ENCODE measurements at regions not wholly inside any gene's neighbourhood (a gene's known extent, or its start where the extent isn't known, plus 50 kb on each side); places are given as distances from the start of the nearest gene placed in this dataset.

- Histone ChIP-seq H3K79me2 (ENCODE audit: control insufficient read depth, insufficient read depth, low read length, poor library complexity) (no peaks in the 10 kb centered on the region), H3K36me3 (ENCODE audit: control insufficient read depth in 1 of 2, insufficient read depth in 2 of 2, low read length in 2 of 2) (no peaks in the 10 kb centered on the region), H3K27ac (ENCODE audit: low read depth, low read length) (no peak overlapping the region), H4K91ac (ENCODE audit: low read depth, low read length) (no peak overlapping the region), H3K9me3 (ENCODE audit: insufficient read depth, low read depth, low read length) (no peaks in the 10 kb centered on the region), H2BK120ac (ENCODE audit: insufficient read depth, low read length, poor library complexity) (no peak overlapping the region), H4K8ac (ENCODE audit: low read depth, low read length) (no peak overlapping the region), H3K18ac (ENCODE audit: low read length) (no peak overlapping the region), H3K14ac (ENCODE audit: low read length) (no peak overlapping the region), H3K9ac (ENCODE audit: low read length) (no peak overlapping the region), H2AFZ (ENCODE audit: insufficient read depth, low read length, poor library complexity) (no peak overlapping the region), H4K12ac (ENCODE audit: low read depth, low read length) (no peak overlapping the region), H3K27me3 (ENCODE audit: insufficient read depth, low read length) (no peaks in the 10 kb centered on the region), H2BK12ac (ENCODE audit: low read length) (no peak overlapping the region), H3K79me1 (ENCODE audit: low read length) (no peaks in the 10 kb centered on the region), H3K4me3 (ENCODE audit: low read depth, low read length) (no peak overlapping the region), H2BK5ac (ENCODE audit: low read depth, low read length, poor library complexity) (no peak overlapping the region), H3K23ac (ENCODE audit: low read length) (no peak overlapping the region), H3K4me1 (ENCODE audit: control insufficient read depth in 1 of 2, insufficient read depth in 2 of 2, low read length in 2 of 2) (no peaks in the 10 kb centered on the region), H3K4me2 (ENCODE audit: low read length) (no peak overlapping the region), H2AK5ac (ENCODE audit: low read length) (no peak overlapping the region), H3K4ac (ENCODE audit: low read depth, low read length) (no peak overlapping the region)
- no peak for DNase-seq
- WGBS (ENCODE audit: extremely low coverage, insufficient coverage, insufficient read length): no CpG with 5 or more reads among the region's 2 CpGs
These were observed 544.3 kb downstream of the KCNT2 start for GRCh38 chr1:196063952-196064351.

- Histone ChIP-seq H2AFZ (ENCODE audit: insufficient read depth, low read length, poor library complexity) (no peak overlapping the region), H3K4me3 (ENCODE audit: low read depth, low read length) (no peak overlapping the region), H2AK5ac (ENCODE audit: low read length) (no peak overlapping the region), H3K23ac (ENCODE audit: low read length) (no peak overlapping the region), H3K4ac (ENCODE audit: low read depth, low read length) (no peak overlapping the region), H3K18ac (ENCODE audit: low read length) (no peak overlapping the region), H3K4me2 (ENCODE audit: low read length) (no peak overlapping the region), H2BK12ac (ENCODE audit: low read length) (no peak overlapping the region), H2BK120ac (ENCODE audit: insufficient read depth, low read length, poor library complexity) (no peak overlapping the region), H3K9ac (ENCODE audit: low read length) (no peak overlapping the region), H3K4me1 (ENCODE audit: control insufficient read depth in 1 of 2, insufficient read depth in 2 of 2, low read length in 2 of 2) (no peaks in the 10 kb centered on the region), H3K79me1 (ENCODE audit: low read length) (no peaks in the 10 kb centered on the region), H4K8ac (ENCODE audit: low read depth, low read length) (no peak overlapping the region), H4K91ac (ENCODE audit: low read depth, low read length) (no peak overlapping the region), H3K27ac (ENCODE audit: low read depth, low read length) (no peak overlapping the region), H3K36me3 (ENCODE audit: control insufficient read depth in 1 of 2, insufficient read depth in 2 of 2, low read length in 2 of 2) (no peaks in the 10 kb centered on the region), H4K12ac (ENCODE audit: low read depth, low read length) (no peak overlapping the region), H3K79me2 (ENCODE audit: control insufficient read depth, insufficient read depth, low read length, poor library complexity) (no peaks in the 10 kb centered on the region), H3K27me3 (ENCODE audit: insufficient read depth, low read length) (no peaks in the 10 kb centered on the region), H2BK5ac (ENCODE audit: low read depth, low read length, poor library complexity) (no peak overlapping the region), H3K14ac (ENCODE audit: low read length) (no peak overlapping the region), H3K9me3 (ENCODE audit: insufficient read depth, low read depth, low read length) (no peaks in the 10 kb centered on the region)
- no CpG with 5 or more reads among the region's 3 CpGs for WGBS (ENCODE audit: extremely low coverage, insufficient coverage, insufficient read length)
- no peak for DNase-seq
These were observed 544.9 kb downstream of the KCNT2 start for GRCh38 chr1:196063294-196063693.

- no peak overlapping the region for H4K91ac ChIP-seq (ENCODE audit: low read depth, low read length)
- H3K18ac ChIP-seq (ENCODE audit: low read length): no peak overlapping the region
- no peak overlapping the region for H4K12ac ChIP-seq (ENCODE audit: low read depth, low read length)
- no peak for DNase-seq
- H2AK5ac ChIP-seq (ENCODE audit: low read length): no peak overlapping the region
- H3K79me1 ChIP-seq (ENCODE audit: low read length): no peaks in the 10 kb centered on the region
- no peak overlapping the region for H3K23ac ChIP-seq (ENCODE audit: low read length)
- H2AFZ ChIP-seq (ENCODE audit: insufficient read depth, low read length, poor library complexity): no peak overlapping the region
- no peak overlapping the region for H3K4me2 ChIP-seq (ENCODE audit: low read length)
- H3K9ac ChIP-seq (ENCODE audit: low read length): no peak overlapping the region
- no peak overlapping the region for H3K27ac ChIP-seq (ENCODE audit: low read depth, low read length)
- H3K36me3 ChIP-seq (ENCODE audit: control insufficient read depth in 1 of 2, insufficient read depth in 2 of 2, low read length in 2 of 2): no peaks in the 10 kb centered on the region
- no peak overlapping the region for H3K14ac ChIP-seq (ENCODE audit: low read length)
- H4K8ac ChIP-seq (ENCODE audit: low read depth, low read length): no peak overlapping the region
- no peaks in the 10 kb centered on the region for H3K4me1 ChIP-seq (ENCODE audit: control insufficient read depth in 1 of 2, insufficient read depth in 2 of 2, low read length in 2 of 2)
- H3K9me3 ChIP-seq (ENCODE audit: insufficient read depth, low read depth, low read length): no peaks in the 10 kb centered on the region
- H3K79me2 ChIP-seq (ENCODE audit: control insufficient read depth, insufficient read depth, low read length, poor library complexity): no peaks in the 10 kb centered on the region
- H3K4me3 ChIP-seq (ENCODE audit: low read depth, low read length): no peak overlapping the region
- no peak overlapping the region for H2BK5ac ChIP-seq (ENCODE audit: low read depth, low read length, poor library complexity)
- H3K27me3 ChIP-seq (ENCODE audit: insufficient read depth, low read length): no peaks in the 10 kb centered on the region
- no peak overlapping the region for H3K4ac ChIP-seq (ENCODE audit: low read depth, low read length)
- H2BK120ac ChIP-seq (ENCODE audit: insufficient read depth, low read length, poor library complexity): no peak overlapping the region
- no peak overlapping the region for H2BK12ac ChIP-seq (ENCODE audit: low read length)
These were observed 547.7 kb downstream of the KCNT2 start for GRCh38 chr1:196060539-196060938.

GRCh38 chr1:196059210-196059609, 549.0 kb downstream of the KCNT2 start:
- no peaks in the 10 kb centered on the region for H3K9me3 ChIP-seq (ENCODE audit: insufficient read depth, low read depth, low read length)
- H3K36me3 ChIP-seq (ENCODE audit: control insufficient read depth in 1 of 2, insufficient read depth in 2 of 2, low read length in 2 of 2): no peaks in the 10 kb centered on the region
- no peak overlapping the region for H3K27ac ChIP-seq (ENCODE audit: low read depth, low read length)
- H3K4ac ChIP-seq (ENCODE audit: low read depth, low read length): no peak overlapping the region
- no peak overlapping the region for H3K4me3 ChIP-seq (ENCODE audit: low read depth, low read length)
- no peaks in the 10 kb centered on the region for H3K79me2 ChIP-seq (ENCODE audit: control insufficient read depth, insufficient read depth, low read length, poor library complexity)
- H3K4me2 ChIP-seq (ENCODE audit: low read length): no peak overlapping the region
- no peak overlapping the region for H3K23ac ChIP-seq (ENCODE audit: low read length)
- no peaks in the 10 kb centered on the region for H3K27me3 ChIP-seq (ENCODE audit: insufficient read depth, low read length)
- no peak overlapping the region for H2AFZ ChIP-seq (ENCODE audit: insufficient read depth, low read length, poor library complexity)
- no peak overlapping the region for H3K18ac ChIP-seq (ENCODE audit: low read length)
- no peak for DNase-seq
- no peak overlapping the region for H2BK120ac ChIP-seq (ENCODE audit: insufficient read depth, low read length, poor library complexity)
- H2BK5ac ChIP-seq (ENCODE audit: low read depth, low read length, poor library complexity): no peak overlapping the region
- H3K9ac ChIP-seq (ENCODE audit: low read length): no peak overlapping the region
- H2AK5ac ChIP-seq (ENCODE audit: low read length): no peak overlapping the region
- no peak overlapping the region for H4K91ac ChIP-seq (ENCODE audit: low read depth, low read length)
- H2BK12ac ChIP-seq (ENCODE audit: low read length): no peak overlapping the region
- no peak overlapping the region for H4K8ac ChIP-seq (ENCODE audit: low read depth, low read length)
- no peaks in the 10 kb centered on the region for H3K79me1 ChIP-seq (ENCODE audit: low read length)
- H4K12ac ChIP-seq (ENCODE audit: low read depth, low read length): no peak overlapping the region
- H3K14ac ChIP-seq (ENCODE audit: low read length): no peak overlapping the region
- H3K4me1 ChIP-seq (ENCODE audit: control insufficient read depth in 1 of 2, insufficient read depth in 2 of 2, low read length in 2 of 2): no peaks in the 10 kb centered on the region

GRCh38 chr1:196056966-196057365, 551.3 kb downstream of the KCNT2 start:
- H3K14ac ChIP-seq (ENCODE audit: low read length): no peak overlapping the region
- no peak for DNase-seq
- no peaks in the 10 kb centered on the region for H3K79me1 ChIP-seq (ENCODE audit: low read length)
- H3K4me1 ChIP-seq (ENCODE audit: control insufficient read depth in 1 of 2, insufficient read depth in 2 of 2, low read length in 2 of 2): no peaks in the 10 kb centered on the region
- no peak overlapping the region for H2AK5ac ChIP-seq (ENCODE audit: low read length)
- no peak overlapping the region for H2AFZ ChIP-seq (ENCODE audit: insufficient read depth, low read length, poor library complexity)
- H3K4me2 ChIP-seq (ENCODE audit: low read length): no peak overlapping the region
- no peak overlapping the region for H3K27ac ChIP-seq (ENCODE audit: low read depth, low read length)
- no peaks in the 10 kb centered on the region for H3K36me3 ChIP-seq (ENCODE audit: control insufficient read depth in 1 of 2, insufficient read depth in 2 of 2, low read length in 2 of 2)
- H4K91ac ChIP-seq (ENCODE audit: low read depth, low read length): no peak overlapping the region
- H3K9ac ChIP-seq (ENCODE audit: low read length): no peak overlapping the region
- no peak overlapping the region for H2BK120ac ChIP-seq (ENCODE audit: insufficient read depth, low read length, poor library complexity)
- no CpG with 5 or more reads among the region's 4 CpGs for WGBS (ENCODE audit: extremely low coverage, insufficient coverage, insufficient read length)
- H2BK12ac ChIP-seq (ENCODE audit: low read length): no peak overlapping the region
- H3K4ac ChIP-seq (ENCODE audit: low read depth, low read length): no peak overlapping the region
- H3K27me3 ChIP-seq (ENCODE audit: insufficient read depth, low read length): no peaks in the 10 kb centered on the region
- no peaks in the 10 kb centered on the region for H3K9me3 ChIP-seq (ENCODE audit: insufficient read depth, low read depth, low read length)
- no peak overlapping the region for H3K23ac ChIP-seq (ENCODE audit: low read length)
- H3K4me3 ChIP-seq (ENCODE audit: low read depth, low read length): no peak overlapping the region
- H2BK5ac ChIP-seq (ENCODE audit: low read depth, low read length, poor library complexity): no peak overlapping the region
- no peak overlapping the region for H4K12ac ChIP-seq (ENCODE audit: low read depth, low read length)
- H3K79me2 ChIP-seq (ENCODE audit: control insufficient read depth, insufficient read depth, low read length, poor library complexity): no peaks in the 10 kb centered on the region
- H3K18ac ChIP-seq (ENCODE audit: low read length): no peak overlapping the region
- no peak overlapping the region for H4K8ac ChIP-seq (ENCODE audit: low read depth, low read length)
